CD14-positive monocyte (primary cell): ENCODE measurements at regions not wholly inside any gene's neighbourhood (a gene's known extent, or its start where the extent isn't known, plus 50 kb on each side); places are given as distances from the start of the nearest gene placed in this dataset.

Source experiments
- DNase-seq, 3 donors: peaks; one replicate each; pipeline ENCODE4 v3.0.0-alpha.2; 2011 to 2022
- H2AFZ ChIP-seq: 2 replicates; pipeline ENCODE4 v1.6.0; 2012; ENCODE audit warnings: mild to moderate bottlenecking, low read depth, low read length, inconsistent platforms; ENCODE audit not compliant: insufficient read depth, poor library complexity, severe bottlenecking
- H3K27ac ChIP-seq, 2 donors: 1 replicate in 1 of 2; 2 replicates in 1 of 2; pipeline ENCODE4 v1.5.1; 2012 to 2013; ENCODE audit warnings: low read length in 2 of 2, control low read depth in 1 of 2, inconsistent platforms in 1 of 2, low read depth in 1 of 2, mild to moderate bottlenecking in 1 of 2
- H3K27me3 ChIP-seq, 2 donors: one replicate each; pipeline versions ENCODE4 v1.6.0 to v1.6.1; 2011 to 2013; ENCODE audit warnings: low read length in 2 of 2; ENCODE audit not compliant: control insufficient read depth in 2 of 2, insufficient read depth in 2 of 2
- H3K36me3 ChIP-seq, 2 donors: replicated peaks in 1 of 2; 1 replicate in 1 of 2; 2 replicates in 1 of 2; pipeline versions ENCODE4 v1.5.1 to v1.6.1; 2012 to 2013; ENCODE audit warnings: low read length in 2 of 2, control low read depth in 1 of 2, inconsistent platforms in 1 of 2, mild to moderate bottlenecking in 1 of 2; ENCODE audit not compliant: insufficient read depth in 2 of 2, control insufficient read depth in 1 of 2
- H3K4me1 ChIP-seq, 2 donors: 1 replicate in 1 of 2; 2 replicates in 1 of 2; pipeline versions ENCODE4 v1.5.1 to v1.6.1; 2012 to 2013; ENCODE audit warnings: low read length in 2 of 2, control low read depth in 1 of 2, inconsistent platforms in 1 of 2, mild to moderate bottlenecking in 1 of 2, moderate library complexity in 1 of 2; ENCODE audit not compliant: insufficient read depth in 2 of 2, control insufficient read depth in 1 of 2
- H3K4me2 ChIP-seq: replicated peaks from 2 replicates; pipeline ENCODE3; 2012; ENCODE audit warnings: low read length, moderate library complexity, mild to moderate bottlenecking; ENCODE audit not compliant: poor library complexity, severe bottlenecking; ENCODE audit errors: extremely low read depth
- H3K4me3 ChIP-seq, 3 experiments: fragments of 200-600 bp in 1 of 3; sonication (generic) in 1 of 3; replicated peaks in 1 of 3; 1 replicate in 2 of 3; 2 replicates in 1 of 3; pipeline ENCODE4 v1.5.1; 2011 to 2013; ENCODE audit warnings: low read length in 3 of 3, mild to moderate bottlenecking in 3 of 3, control low read depth in 2 of 3, low read depth in 2 of 3, inconsistent platforms in 1 of 3, moderate library complexity in 1 of 3
- H3K79me2 ChIP-seq: 2 replicates; pipeline ENCODE4 v1.6.0; 2012; ENCODE audit warnings: mild to moderate bottlenecking, control low read depth, inconsistent platforms, low read length, moderate library complexity; ENCODE audit not compliant: insufficient read depth
- H3K9ac ChIP-seq: 2 replicates; pipeline ENCODE4 v1.6.0; 2017; ENCODE audit warnings: low read length, mild to moderate bottlenecking; ENCODE audit not compliant: insufficient read depth, poor library complexity, severe bottlenecking
- H3K9me3 ChIP-seq, 2 donors: replicated peaks in 1 of 2; 1 replicate in 1 of 2; 2 replicates in 1 of 2; pipeline versions ENCODE4 v1.5.1 to v1.6.1; 2012 to 2013; ENCODE audit warnings: low read length in 2 of 2, control low read depth in 1 of 2; ENCODE audit not compliant: control insufficient read depth in 1 of 2, insufficient read depth in 1 of 2
- H4K20me1 ChIP-seq: 2 replicates; pipeline ENCODE4 v1.6.0; 2012; ENCODE audit warnings: mild to moderate bottlenecking, low read length, control low read depth, moderate library complexity; ENCODE audit not compliant: insufficient read depth
- H3K27ac Mint-ChIP-seq, 7 donors: one replicate each; pipeline ENCODE4 v1.8.0; 2020; ENCODE audit warnings: mild to moderate bottlenecking in 7 of 7, mixed read lengths in 7 of 7, moderate library complexity in 6 of 7, inconsistent platforms in 2 of 7
- H3K27me3 Mint-ChIP-seq, 3 donors: one replicate each; pipeline ENCODE4 v1.8.0; 2021 to 2022; ENCODE audit warnings: low read depth in 3 of 3, mild to moderate bottlenecking in 3 of 3, mixed read lengths in 3 of 3, moderate library complexity in 3 of 3, inconsistent platforms in 1 of 3
- H3K36me3 Mint-ChIP-seq, 2 donors: one replicate each; pipeline ENCODE4 v1.8.0; 2020; ENCODE audit warnings: mixed read lengths in 2 of 2, inconsistent platforms in 1 of 2, mild to moderate bottlenecking in 1 of 2
- H3K4me1 Mint-ChIP-seq: one replicate; pipeline ENCODE4 v1.8.0; 2020; ENCODE audit warnings: mild to moderate bottlenecking, mixed read lengths
- H3K4me3 Mint-ChIP-seq, 2 donors: one replicate each; pipeline ENCODE4 v1.8.0; 2020; ENCODE audit warnings: mild to moderate bottlenecking in 2 of 2, mixed read lengths in 2 of 2, moderate library complexity in 1 of 2
- H3K9me3 Mint-ChIP-seq, 7 donors: one replicate each; pipeline ENCODE4 v1.8.0; 2020 to 2022; ENCODE audit warnings: mixed read lengths in 7 of 7, mild to moderate bottlenecking in 6 of 7, moderate library complexity in 6 of 7, inconsistent platforms in 2 of 7
- WGBS: methylation state at CpG from one replicate; pipeline ENCODE4 v1.1.5; 2013; ENCODE audit warnings: missing lambda C conversion rate; ENCODE audit not compliant: insufficient coverage; 5-methylcytosine and 5-hydroxymethylcytosine counted together
- intact Hi-C, 2 donors: fragments of 100-400 bp; cut with micrococcal nuclease; formaldehyde crosslinking; loops; one replicate each; pipeline versions ENCODE4 v1.15.0 to v1.15.1; 2023
- TF ChIP-seq, protein P1 (sequence below): fragments of 200-600 bp; IDR thresholded peaks from one replicate; pipeline ENCODE4 v1.8.0; 2022; ENCODE audit warnings: antibody characterized with exemption, mild to moderate bottlenecking

DNA sequence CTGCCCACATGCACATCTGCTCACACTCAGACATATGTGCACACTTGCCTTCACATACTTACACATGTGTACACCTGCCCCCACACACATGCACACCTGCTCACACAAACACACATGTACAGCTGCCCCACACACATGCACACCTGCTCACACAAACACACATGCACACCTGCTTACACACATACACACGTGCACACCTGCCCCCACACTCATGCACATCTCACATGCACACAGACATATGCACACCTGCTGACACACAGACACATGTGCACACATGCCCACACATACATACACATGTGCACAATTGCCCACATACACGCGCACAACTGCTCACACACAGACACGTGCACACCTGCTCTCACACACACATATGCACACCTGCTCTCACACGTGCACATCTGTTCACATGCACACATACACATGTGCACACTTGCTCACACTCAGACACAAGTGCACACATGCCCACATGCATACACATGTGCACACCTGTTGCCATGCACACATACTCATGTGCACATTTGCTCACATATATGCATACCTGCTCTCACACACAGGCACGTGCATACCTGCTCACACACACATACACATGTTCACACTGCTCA lies 147.8 kb upstream of the FOXD4L5 start:
- no peak for DNase-seq
- H3K4me3 Mint-ChIP-seq, result no peak overlapping the region
- no peak overlapping the region for H2AFZ ChIP-seq
- intact Hi-C loops, result no loop called here
- H3K36me3 Mint-ChIP-seq, result no peaks in the 10 kb centered on the region
- H4K20me1 ChIP-seq, result no peaks in the 10 kb centered on the region
- no peak overlapping the region for H3K27ac Mint-ChIP-seq
- no peaks in the 10 kb centered on the region for H3K27me3 ChIP-seq
- peaks cover 29 to 73% (median 58%) of the 10 kb centered on the region in 7 donors for H3K9me3 Mint-ChIP-seq
- no peak overlapping the region for H3K4me2 ChIP-seq
- TF ChIP-seq, protein P1, sequence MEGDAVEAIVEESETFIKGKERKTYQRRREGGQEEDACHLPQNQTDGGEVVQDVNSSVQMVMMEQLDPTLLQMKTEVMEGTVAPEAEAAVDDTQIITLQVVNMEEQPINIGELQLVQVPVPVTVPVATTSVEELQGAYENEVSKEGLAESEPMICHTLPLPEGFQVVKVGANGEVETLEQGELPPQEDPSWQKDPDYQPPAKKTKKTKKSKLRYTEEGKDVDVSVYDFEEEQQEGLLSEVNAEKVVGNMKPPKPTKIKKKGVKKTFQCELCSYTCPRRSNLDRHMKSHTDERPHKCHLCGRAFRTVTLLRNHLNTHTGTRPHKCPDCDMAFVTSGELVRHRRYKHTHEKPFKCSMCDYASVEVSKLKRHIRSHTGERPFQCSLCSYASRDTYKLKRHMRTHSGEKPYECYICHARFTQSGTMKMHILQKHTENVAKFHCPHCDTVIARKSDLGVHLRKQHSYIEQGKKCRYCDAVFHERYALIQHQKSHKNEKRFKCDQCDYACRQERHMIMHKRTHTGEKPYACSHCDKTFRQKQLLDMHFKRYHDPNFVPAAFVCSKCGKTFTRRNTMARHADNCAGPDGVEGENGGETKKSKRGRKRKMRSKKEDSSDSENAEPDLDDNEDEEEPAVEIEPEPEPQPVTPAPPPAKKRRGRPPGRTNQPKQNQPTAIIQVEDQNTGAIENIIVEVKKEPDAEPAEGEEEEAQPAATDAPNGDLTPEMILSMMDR, result no peak
- no peaks in the 10 kb centered on the region for H3K36me3 ChIP-seq
- no peaks in the 10 kb centered on the region for H3K27me3 Mint-ChIP-seq
- WGBS, result 90% methylated on average over 6 of the region's 6 CpGs
- peaks cover 66 to 86% of the 10 kb centered on the region in 2 donors for H3K9me3 ChIP-seq
- H3K27ac ChIP-seq, result no peak overlapping the region
- no peaks in the 10 kb centered on the region for H3K79me2 ChIP-seq
- no peak overlapping the region for H3K9ac ChIP-seq
- no peaks in the 10 kb centered on the region for H3K4me1 Mint-ChIP-seq
- H3K4me3 ChIP-seq, result no peak overlapping the region
- no peaks in the 10 kb centered on the region for H3K4me1 ChIP-seq

DNA sequence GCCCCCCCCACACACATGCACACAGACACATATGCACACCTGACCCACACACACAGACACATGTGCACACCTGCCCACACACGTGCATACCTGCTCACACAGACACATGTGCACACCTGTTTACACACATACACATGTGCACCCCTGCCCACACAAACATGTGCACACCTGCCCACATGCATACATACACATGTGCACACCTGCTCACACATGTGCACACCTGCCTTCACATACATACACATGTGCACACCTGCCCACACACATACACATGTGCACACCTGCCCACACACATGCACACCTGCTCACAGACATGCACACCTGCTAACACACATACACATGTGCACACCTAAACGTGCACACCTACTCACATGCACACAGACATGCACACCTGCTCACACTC lies 147.0 kb upstream of the FOXD4L5 start:
- Histone ChIP-seq H3K27me3 (no peaks in the 10 kb centered on the region), H3K4me2 (no peak overlapping the region), H3K4me1 (no peaks in the 10 kb centered on the region), H3K79me2 (no peaks in the 10 kb centered on the region), H3K27ac (no peak overlapping the region), H3K9ac (no peak overlapping the region), H2AFZ (no peak overlapping the region), H4K20me1 (no peaks in the 10 kb centered on the region), H3K9me3 (peaks cover 74 to 94% of the 10 kb centered on the region in 2 donors), H3K36me3 (no peaks in the 10 kb centered on the region), H3K4me3 (no peak overlapping the region)
- no peak overlapping the region for H3K27ac Mint-ChIP-seq
- H3K9me3 Mint-ChIP-seq, result peaks cover 25 to 79% (median 55%) of the 10 kb centered on the region in 7 donors
- WGBS, result 92% methylated on average over 2 of the region's 2 CpGs
- TF ChIP-seq, protein P1, result no peak
- no peaks in the 10 kb centered on the region for H3K36me3 Mint-ChIP-seq
- H3K4me3 Mint-ChIP-seq, result no peak overlapping the region
- H3K4me1 Mint-ChIP-seq, result no peaks in the 10 kb centered on the region
- intact Hi-C loops, result no loop called here
- DNase-seq, result no peak
- H3K27me3 Mint-ChIP-seq, result no peaks in the 10 kb centered on the region
